Upper lobe of right lung (tissue), 1 donor: ENCODE measurements at regions not wholly inside any gene's neighbourhood (a gene's known extent, or its start where the extent isn't known, plus 50 kb on each side); places are given as distances from the start of the nearest gene placed in this dataset.

Source experiments
- ATAC-seq: fragments of 200-7000 bp; cut with Tn5 transposase; one replicate; pipeline ENCODE4 v1.9.1; 2020; ENCODE audit warnings: mild to moderate bottlenecking, moderate library complexity
- DNase-seq: peaks from one replicate; pipeline ENCODE4 v3.0.0-alpha.2; 2020
- H3K27ac ChIP-seq: fragments of 200-600 bp; one replicate; pipeline ENCODE4 v1.8.0; 2022
- H3K27me3 ChIP-seq: fragments of 200-600 bp; one replicate; pipeline ENCODE4 v1.8.0; 2022; ENCODE audit warnings: mild to moderate bottlenecking
- H3K36me3 ChIP-seq: fragments of 200-600 bp; one replicate; pipeline ENCODE4 v1.8.0; 2022
- H3K4me1 ChIP-seq: fragments of 200-600 bp; one replicate; pipeline ENCODE4 v1.8.0; 2022
- H3K4me3 ChIP-seq: fragments of 200-600 bp; one replicate; pipeline ENCODE4 v1.8.0; 2022; ENCODE audit warnings: mild to moderate bottlenecking
- H3K9me3 ChIP-seq: fragments of 200-600 bp; one replicate; pipeline ENCODE4 v1.8.0; 2022
- intact Hi-C: fragments of 100-400 bp; cut with DNase I; formaldehyde crosslinking; loops from one replicate; pipeline ENCODE4 v1.11.0; 2022
- TF ChIP-seq, protein P1 (sequence below): fragments of 200-600 bp; IDR thresholded peaks from one replicate; pipeline ENCODE4 v1.8.0; 2022; ENCODE audit warnings: antibody characterized with exemption
- donor health status: DM: no; HTN: yes; CAD: no; lungs with severe emphysema.

DNA sequence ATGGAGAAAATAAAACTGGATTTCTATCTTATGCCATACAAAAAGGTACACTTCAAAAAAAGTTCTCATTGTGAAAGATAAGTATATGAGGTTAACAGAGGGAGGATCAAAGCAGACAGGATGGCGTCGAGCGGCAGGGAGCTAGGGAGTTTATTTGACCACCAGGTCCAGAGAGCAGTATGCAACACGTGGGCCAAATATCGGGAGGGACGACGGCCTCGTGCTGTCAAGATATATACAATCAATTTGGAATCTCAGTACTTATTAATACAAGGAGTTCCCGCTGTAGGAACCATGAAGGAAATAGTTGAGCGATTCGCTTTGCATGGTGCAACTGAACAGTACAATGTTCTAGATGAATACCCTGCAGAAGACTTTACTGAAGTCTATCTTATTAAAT is 1069.4 kb upstream of the INTU start:
- intact Hi-C loops = no loop called here
- TF ChIP-seq, protein P1, sequence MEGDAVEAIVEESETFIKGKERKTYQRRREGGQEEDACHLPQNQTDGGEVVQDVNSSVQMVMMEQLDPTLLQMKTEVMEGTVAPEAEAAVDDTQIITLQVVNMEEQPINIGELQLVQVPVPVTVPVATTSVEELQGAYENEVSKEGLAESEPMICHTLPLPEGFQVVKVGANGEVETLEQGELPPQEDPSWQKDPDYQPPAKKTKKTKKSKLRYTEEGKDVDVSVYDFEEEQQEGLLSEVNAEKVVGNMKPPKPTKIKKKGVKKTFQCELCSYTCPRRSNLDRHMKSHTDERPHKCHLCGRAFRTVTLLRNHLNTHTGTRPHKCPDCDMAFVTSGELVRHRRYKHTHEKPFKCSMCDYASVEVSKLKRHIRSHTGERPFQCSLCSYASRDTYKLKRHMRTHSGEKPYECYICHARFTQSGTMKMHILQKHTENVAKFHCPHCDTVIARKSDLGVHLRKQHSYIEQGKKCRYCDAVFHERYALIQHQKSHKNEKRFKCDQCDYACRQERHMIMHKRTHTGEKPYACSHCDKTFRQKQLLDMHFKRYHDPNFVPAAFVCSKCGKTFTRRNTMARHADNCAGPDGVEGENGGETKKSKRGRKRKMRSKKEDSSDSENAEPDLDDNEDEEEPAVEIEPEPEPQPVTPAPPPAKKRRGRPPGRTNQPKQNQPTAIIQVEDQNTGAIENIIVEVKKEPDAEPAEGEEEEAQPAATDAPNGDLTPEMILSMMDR = no peak
- Histone ChIP-seq H3K9me3 (no peaks in the 10 kb centered on the region), H3K27ac (no peak overlapping the region), H3K4me1 (no peaks in the 10 kb centered on the region), H3K36me3 (no peaks in the 10 kb centered on the region), H3K27me3 (no peaks in the 10 kb centered on the region), H3K4me3 (no peak overlapping the region)
- DNase-seq (no peak), ATAC-seq (no peak)

DNA sequence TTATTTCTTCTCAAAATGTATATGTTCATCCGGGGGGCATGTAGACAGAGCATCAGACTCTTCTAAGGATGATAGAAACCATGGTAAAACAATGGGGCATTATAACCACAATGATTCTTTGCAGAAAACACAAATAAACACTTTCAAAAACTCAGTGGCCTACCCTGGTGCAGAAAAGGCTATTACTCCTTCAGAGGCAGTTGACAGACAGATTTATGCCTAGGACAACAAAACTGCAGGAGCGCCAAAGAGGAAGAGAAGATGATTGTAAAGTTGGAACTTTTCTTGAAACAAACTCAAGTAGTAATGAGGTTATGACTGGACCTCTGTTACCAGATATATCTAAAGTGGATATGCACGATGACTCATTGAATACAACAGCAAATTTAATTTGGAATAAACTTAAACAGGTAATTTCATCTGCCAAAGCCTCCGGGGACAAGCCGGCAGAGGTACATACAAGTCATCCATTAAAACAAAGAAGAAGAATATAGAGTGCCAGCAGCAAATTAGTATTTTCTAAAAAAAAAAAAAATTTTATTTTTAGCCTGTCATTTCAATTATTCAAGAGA is 1068.4 kb upstream of the INTU start:
- intact Hi-C loops = no loop called here
- H3K36me3 ChIP-seq = no peaks in the 10 kb centered on the region
- TF ChIP-seq, protein P1 = no peak
- H3K9me3 ChIP-seq = no peaks in the 10 kb centered on the region
- no peak overlapping the region for H3K27ac ChIP-seq
- no peak overlapping the region for H3K4me3 ChIP-seq
- ATAC-seq (no peak), DNase-seq (no peak)
- H3K27me3 ChIP-seq = no peaks in the 10 kb centered on the region
- H3K4me1 ChIP-seq = no peaks in the 10 kb centered on the region

DNA sequence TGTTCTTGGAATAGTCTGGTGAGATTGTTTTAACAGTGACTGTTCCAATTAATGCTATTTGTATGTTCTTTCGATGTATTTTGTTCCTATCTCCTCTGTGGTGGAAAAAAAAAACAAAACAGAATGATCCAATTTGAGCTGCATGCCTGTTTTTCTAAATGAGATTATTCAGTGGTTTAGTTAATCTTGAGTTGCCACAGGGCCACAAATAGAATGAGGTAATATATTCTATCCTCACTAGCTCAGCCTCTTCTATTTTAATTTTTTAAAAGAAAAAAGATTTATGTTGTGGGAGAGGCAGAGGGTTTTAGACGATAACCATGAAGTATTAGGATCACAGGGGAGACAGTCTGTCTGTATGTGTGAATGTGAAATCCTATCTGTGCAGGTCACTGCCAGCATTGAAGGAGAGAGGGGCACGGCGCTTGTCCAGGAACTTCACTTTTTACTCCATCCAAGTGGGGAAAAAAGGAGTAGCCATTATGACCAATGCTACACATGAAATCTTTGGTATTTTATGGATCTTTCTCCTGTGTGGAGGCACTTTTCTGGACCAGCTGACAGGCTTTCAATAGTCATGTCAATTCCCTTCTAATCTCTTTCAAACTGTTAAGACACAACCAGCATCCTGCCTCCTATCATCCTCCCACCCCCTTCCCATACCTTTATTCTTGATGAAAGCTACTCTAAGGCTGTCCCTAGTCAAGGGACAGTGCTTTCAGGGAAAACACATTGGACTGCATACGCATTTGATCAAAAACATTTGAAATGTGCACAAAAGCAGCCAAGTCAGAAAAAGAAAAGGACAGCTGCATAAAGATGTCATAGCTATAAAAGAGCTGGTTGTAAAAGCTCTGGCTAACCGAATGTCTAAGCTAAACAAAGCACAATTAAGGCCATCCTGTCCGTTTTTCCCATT is 1063.8 kb upstream of the INTU start:
- H3K27me3 ChIP-seq = no peaks in the 10 kb centered on the region
- ATAC-seq = no peak
- H3K4me3 ChIP-seq = no peak overlapping the region
- no peaks in the 10 kb centered on the region for H3K4me1 ChIP-seq
- TF ChIP-seq, protein P1 = no peak
- H3K27ac ChIP-seq = no peak overlapping the region
- intact Hi-C loops = no loop called here
- no peak for DNase-seq
- H3K9me3 ChIP-seq = no peaks in the 10 kb centered on the region
- no peaks in the 10 kb centered on the region for H3K36me3 ChIP-seq

DNA sequence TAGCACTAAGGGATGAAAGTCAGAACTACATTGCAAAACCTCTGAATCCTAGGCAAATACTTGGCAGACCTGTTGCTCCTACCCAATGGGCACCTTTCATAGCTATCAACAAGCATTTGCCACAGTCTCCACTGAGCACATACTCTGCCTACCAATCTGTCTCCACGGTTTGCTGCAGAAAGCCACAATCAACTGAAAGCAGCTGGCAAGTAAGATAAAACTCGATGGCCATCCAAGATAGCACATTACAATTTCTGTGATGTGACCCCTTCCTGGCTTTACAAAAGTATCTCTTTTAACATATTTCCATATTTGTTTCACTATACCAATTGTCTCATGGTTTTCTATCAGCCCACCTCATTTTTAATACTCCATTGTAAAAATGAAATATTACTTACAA is 1060.5 kb upstream of the INTU start:
- Histone ChIP-seq H3K36me3 (no peaks in the 10 kb centered on the region), H3K4me1 (no peaks in the 10 kb centered on the region), H3K27me3 (no peaks in the 10 kb centered on the region), H3K4me3 (no peak overlapping the region), H3K9me3 (no peaks in the 10 kb centered on the region), H3K27ac (no peak overlapping the region)
- TF ChIP-seq, protein P1 = no peak
- intact Hi-C loops = no loop called here
- ATAC-seq = no peak
- DNase-seq = no peak

DNA sequence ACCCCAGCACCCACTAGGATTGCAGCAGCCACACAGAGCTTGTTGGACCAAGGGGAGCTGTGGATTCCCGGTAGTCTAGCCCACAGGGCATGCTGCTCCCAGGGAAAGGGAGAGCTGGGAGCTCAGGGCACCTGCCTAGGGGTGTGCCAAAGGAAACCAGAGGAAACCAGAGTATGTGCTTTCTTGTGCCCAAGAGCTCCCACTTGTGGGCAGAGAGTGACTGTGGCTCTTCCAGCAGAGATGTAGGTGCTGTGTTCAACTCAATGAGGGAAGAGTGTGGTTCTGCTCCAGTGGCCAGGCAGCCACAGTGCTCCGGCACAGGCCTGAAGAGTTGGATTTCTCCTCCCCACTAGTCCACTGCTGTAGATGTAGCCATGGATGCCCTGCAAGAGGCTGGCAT is 1050.0 kb upstream of the INTU start:
- H3K27me3 ChIP-seq = no peaks in the 10 kb centered on the region
- H3K4me3 ChIP-seq = no peak overlapping the region
- intact Hi-C loops = no loop called here
- no peaks in the 10 kb centered on the region for H3K4me1 ChIP-seq
- TF ChIP-seq, protein P1 = no peak
- H3K27ac ChIP-seq = no peak overlapping the region
- DNase-seq = no peak
- H3K9me3 ChIP-seq = no peaks in the 10 kb centered on the region
- no peaks in the 10 kb centered on the region for H3K36me3 ChIP-seq
- peak; percentile 24 for ATAC-seq
